ENCODE measurements at regions not wholly inside any gene's neighbourhood (a gene's known extent, or its start where the extent isn't known, plus 50 kb on each side); places are given as distances from the start of the nearest gene placed in this dataset.
A peak's percentile ranks its signal among the peaks of the same experiment; 100 is the strongest.

GRCh38 chr6:156395276-156395675 lies 381.9 kb upstream of the ARID1B start:
- H2AFZ ChIP-seq, result no peak overlapping the region
- Mint-ChIP-seq H3K9me3 (no peaks in the 10 kb centered on the region; the same call in 2 of the 3 replicates), H3K27ac (no peak overlapping the region), H3K4me3 (no peak overlapping the region), H3K36me3 (ENCODE audit: low read depth) (no peaks in the 10 kb centered on the region), H3K27me3 (ENCODE audit: insufficient read depth, low read depth, poor library complexity) (peaks cover 2% of the 10 kb centered on the region), H3K4me1 (peaks cover 46% of the 10 kb centered on the region)
- H3K4me3 ChIP-seq, result no peak overlapping the region
- ATAC-seq, result no peak
- H3K4me2 ChIP-seq, result peak overlapping the region; percentile 69
- H3K27ac ChIP-seq (ENCODE audit: low read depth), result no peak overlapping the region
- H3K79me2 ChIP-seq (replicated peaks; ENCODE audit: insufficient read depth), result no peaks in the 10 kb centered on the region
- H4K20me1 ChIP-seq (replicated peaks; ENCODE audit: insufficient read depth), result no peaks in the 10 kb centered on the region
- no peaks in the 10 kb centered on the region for H3F3A ChIP-seq (replicated peaks; ENCODE audit: low read depth)
- peaks cover 37% of the 10 kb centered on the region for H3K4me1 ChIP-seq (ENCODE audit: insufficient read depth)
- no peak for DNase-seq (ENCODE audit: low spot score)
- no peaks in the 10 kb centered on the region for H3K36me3 ChIP-seq (ENCODE audit: insufficient read depth)
- peaks cover 6% of the 10 kb centered on the region for H3K9me2 ChIP-seq (ENCODE audit: insufficient read depth)
- H3K27me3 ChIP-seq (ENCODE audit: insufficient read depth), result no peaks in the 10 kb centered on the region; the same call in 1 of the 2 replicates
- TF ChIP-seq EZH2phosphoT487 (IDR thresholded peaks at IDR 0.05; ENCODE audit: unreplicated experiment) (no peak), JUNB (IDR thresholded peaks at IDR 0.05; ENCODE audit: unreplicated experiment) (no peak), NANOG (IDR thresholded peaks at IDR 0.05; ENCODE audit: borderline replicate concordance) (no peak), CREB1 (CRISPR knock-in tag; IDR thresholded peaks at IDR 0.05; ENCODE audit: low read depth) (no peak), ZNF331 (CRISPR knock-in tag; IDR thresholded peaks at IDR 0.05; ENCODE audit: low read depth) (no peak), STAT1 (IDR thresholded peaks at IDR 0.05; ENCODE audit: unreplicated experiment) (no peak), REST (IDR thresholded peaks at IDR 0.05; ENCODE audit: unreplicated experiment) (no peak)
- TF ChIP-seq, protein P1, sequence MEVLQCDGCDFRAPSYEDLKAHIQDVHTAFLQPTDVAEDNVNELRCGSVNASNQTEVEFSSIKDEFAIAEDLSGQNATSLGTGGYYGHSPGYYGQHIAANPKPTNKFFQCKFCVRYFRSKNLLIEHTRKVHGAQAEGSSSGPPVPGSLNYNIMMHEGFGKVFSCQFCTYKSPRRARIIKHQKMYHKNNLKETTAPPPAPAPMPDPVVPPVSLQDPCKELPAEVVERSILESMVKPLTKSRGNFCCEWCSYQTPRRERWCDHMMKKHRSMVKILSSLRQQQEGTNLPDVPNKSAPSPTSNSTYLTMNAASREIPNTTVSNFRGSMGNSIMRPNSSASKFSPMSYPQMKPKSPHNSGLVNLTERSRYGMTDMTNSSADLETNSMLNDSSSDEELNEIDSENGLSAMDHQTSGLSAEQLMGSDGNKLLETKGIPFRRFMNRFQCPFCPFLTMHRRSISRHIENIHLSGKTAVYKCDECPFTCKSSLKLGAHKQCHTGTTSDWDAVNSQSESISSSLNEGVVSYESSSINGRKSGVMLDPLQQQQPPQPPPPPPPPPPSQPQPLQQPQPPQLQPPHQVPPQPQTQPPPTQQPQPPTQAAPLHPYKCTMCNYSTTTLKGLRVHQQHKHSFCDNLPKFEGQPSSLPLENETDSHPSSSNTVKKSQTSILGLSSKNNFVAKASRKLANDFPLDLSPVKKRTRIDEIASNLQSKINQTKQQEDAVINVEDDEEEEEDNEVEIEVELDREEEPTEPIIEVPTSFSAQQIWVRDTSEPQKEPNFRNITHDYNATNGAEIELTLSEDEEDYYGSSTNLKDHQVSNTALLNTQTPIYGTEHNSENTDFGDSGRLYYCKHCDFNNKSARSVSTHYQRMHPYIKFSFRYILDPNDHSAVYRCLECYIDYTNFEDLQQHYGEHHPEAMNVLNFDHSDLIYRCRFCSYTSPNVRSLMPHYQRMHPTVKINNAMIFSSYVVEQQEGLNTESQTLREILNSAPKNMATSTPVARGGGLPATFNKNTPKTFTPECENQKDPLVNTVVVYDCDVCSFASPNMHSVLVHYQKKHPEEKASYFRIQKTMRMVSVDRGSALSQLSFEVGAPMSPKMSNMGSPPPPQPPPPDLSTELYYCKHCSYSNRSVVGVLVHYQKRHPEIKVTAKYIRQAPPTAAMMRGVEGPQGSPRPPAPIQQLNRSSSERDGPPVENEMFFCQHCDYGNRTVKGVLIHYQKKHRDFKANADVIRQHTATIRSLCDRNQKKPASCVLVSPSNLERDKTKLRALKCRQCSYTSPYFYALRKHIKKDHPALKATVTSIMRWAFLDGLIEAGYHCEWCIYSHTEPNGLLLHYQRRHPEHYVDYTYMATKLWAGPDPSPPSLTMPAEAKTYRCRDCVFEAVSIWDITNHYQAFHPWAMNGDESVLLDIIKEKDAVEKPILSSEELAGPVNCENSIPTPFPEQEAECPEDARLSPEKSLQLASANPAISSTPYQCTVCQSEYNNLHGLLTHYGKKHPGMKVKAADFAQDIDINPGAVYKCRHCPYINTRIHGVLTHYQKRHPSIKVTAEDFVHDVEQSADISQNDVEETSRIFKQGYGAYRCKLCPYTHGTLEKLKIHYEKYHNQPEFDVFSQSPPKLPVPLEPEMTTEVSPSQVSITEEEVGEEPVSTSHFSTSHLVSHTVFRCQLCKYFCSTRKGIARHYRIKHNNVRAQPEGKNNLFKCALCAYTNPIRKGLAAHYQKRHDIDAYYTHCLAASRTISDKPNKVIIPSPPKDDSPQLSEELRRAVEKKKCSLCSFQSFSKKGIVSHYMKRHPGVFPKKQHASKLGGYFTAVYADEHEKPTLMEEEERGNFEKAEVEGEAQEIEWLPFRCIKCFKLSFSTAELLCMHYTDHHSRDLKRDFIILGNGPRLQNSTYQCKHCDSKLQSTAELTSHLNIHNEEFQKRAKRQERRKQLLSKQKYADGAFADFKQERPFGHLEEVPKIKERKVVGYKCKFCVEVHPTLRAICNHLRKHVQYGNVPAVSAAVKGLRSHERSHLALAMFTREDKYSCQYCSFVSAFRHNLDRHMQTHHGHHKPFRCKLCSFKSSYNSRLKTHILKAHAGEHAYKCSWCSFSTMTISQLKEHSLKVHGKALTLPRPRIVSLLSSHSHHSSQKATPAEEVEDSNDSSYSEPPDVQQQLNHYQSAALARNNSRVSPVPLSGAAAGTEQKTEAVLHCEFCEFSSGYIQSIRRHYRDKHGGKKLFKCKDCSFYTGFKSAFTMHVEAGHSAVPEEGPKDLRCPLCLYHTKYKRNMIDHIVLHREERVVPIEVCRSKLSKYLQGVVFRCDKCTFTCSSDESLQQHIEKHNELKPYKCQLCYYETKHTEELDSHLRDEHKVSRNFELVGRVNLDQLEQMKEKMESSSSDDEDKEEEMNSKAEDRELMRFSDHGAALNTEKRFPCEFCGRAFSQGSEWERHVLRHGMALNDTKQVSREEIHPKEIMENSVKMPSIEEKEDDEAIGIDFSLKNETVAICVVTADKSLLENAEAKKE (CRISPR knock-in tag; IDR thresholded peaks at IDR 0.05), result no peak
- TF ChIP-seq, protein P2, sequence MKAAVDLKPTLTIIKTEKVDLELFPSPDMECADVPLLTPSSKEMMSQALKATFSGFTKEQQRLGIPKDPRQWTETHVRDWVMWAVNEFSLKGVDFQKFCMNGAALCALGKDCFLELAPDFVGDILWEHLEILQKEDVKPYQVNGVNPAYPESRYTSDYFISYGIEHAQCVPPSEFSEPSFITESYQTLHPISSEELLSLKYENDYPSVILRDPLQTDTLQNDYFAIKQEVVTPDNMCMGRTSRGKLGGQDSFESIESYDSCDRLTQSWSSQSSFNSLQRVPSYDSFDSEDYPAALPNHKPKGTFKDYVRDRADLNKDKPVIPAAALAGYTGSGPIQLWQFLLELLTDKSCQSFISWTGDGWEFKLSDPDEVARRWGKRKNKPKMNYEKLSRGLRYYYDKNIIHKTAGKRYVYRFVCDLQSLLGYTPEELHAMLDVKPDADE (IDR thresholded peaks at IDR 0.05), result no peak
- TF ChIP-seq, protein P3, sequence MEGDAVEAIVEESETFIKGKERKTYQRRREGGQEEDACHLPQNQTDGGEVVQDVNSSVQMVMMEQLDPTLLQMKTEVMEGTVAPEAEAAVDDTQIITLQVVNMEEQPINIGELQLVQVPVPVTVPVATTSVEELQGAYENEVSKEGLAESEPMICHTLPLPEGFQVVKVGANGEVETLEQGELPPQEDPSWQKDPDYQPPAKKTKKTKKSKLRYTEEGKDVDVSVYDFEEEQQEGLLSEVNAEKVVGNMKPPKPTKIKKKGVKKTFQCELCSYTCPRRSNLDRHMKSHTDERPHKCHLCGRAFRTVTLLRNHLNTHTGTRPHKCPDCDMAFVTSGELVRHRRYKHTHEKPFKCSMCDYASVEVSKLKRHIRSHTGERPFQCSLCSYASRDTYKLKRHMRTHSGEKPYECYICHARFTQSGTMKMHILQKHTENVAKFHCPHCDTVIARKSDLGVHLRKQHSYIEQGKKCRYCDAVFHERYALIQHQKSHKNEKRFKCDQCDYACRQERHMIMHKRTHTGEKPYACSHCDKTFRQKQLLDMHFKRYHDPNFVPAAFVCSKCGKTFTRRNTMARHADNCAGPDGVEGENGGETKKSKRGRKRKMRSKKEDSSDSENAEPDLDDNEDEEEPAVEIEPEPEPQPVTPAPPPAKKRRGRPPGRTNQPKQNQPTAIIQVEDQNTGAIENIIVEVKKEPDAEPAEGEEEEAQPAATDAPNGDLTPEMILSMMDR (conservative IDR thresholded peaks at IDR 0.05; ENCODE audit: low read depth in 2 of 2), result no peak

Measured in GM23338 (cell line).